IPS-18a (cell line): ENCODE measurements at regions not wholly inside any gene's neighbourhood (a gene's known extent, or its start where the extent isn't known, plus 50 kb on each side); places are given as distances from the start of the nearest gene placed in this dataset.

Experiments
- H3K27ac ChIP-seq: one replicate; pipeline ENCODE4 v1.5.1; 2013; ENCODE audit warnings: low read length
- H3K27me3 ChIP-seq: one replicate; pipeline ENCODE4 v1.6.1; 2013; ENCODE audit warnings: mild to moderate bottlenecking, low read length; ENCODE audit not compliant: control insufficient read depth, insufficient read depth
- H3K36me3 ChIP-seq: one replicate; pipeline ENCODE4 v1.6.1; 2013; ENCODE audit warnings: low read depth, low read length; ENCODE audit not compliant: control insufficient read depth
- H3K4me1 ChIP-seq: one replicate; pipeline ENCODE4 v1.6.1; 2013; ENCODE audit warnings: low read depth, low read length; ENCODE audit not compliant: control insufficient read depth
- H3K4me3 ChIP-seq: one replicate; pipeline ENCODE4 v1.5.1; 2013; ENCODE audit warnings: low read length
- H3K9ac ChIP-seq: one replicate; pipeline ENCODE4 v1.6.1; 2013; ENCODE audit warnings: mild to moderate bottlenecking, low read length, moderate library complexity
- H3K9me3 ChIP-seq: one replicate; pipeline ENCODE4 v1.6.1; 2013; ENCODE audit warnings: low read depth, low read length; ENCODE audit not compliant: control insufficient read depth

- no peak overlapping the region for H3K4me3 ChIP-seq
- no peak overlapping the region for H3K27ac ChIP-seq
- no peak overlapping the region for H3K9ac ChIP-seq
- peaks cover 8% of the 10 kb centered on the region for H3K27me3 ChIP-seq
- no peaks in the 10 kb centered on the region for H3K36me3 ChIP-seq
- H3K9me3 ChIP-seq, result no peaks in the 10 kb centered on the region
- H3K4me1 ChIP-seq, result peaks cover 15% of the 10 kb centered on the region
These were observed 79.7 kb downstream of the TSPAN17 start for GRCh38 chr5:176726746-176727527.

- H3K4me1 ChIP-seq, result peaks cover 15% of the 10 kb centered on the region
- H3K27me3 ChIP-seq, result peaks cover 8% of the 10 kb centered on the region
These were observed 80.2 kb downstream of the TSPAN17 start for GRCh38 chr5:176727528-176727900.

GRCh38 chr5:176727983-176728675 lies 80.8 kb downstream of the TSPAN17 start:
- peaks cover 8% of the 10 kb centered on the region for H3K27me3 ChIP-seq
- H3K9me3 ChIP-seq, result no peaks in the 10 kb centered on the region
- no peak overlapping the region for H3K9ac ChIP-seq
- peaks cover 15% of the 10 kb centered on the region for H3K4me1 ChIP-seq
- no peaks in the 10 kb centered on the region for H3K36me3 ChIP-seq
- no peak overlapping the region for H3K27ac ChIP-seq
- no peak overlapping the region for H3K4me3 ChIP-seq

More at GRCh38 chr5:176727528-176727900, 80.2 kb downstream of the TSPAN17 start:
- no peak overlapping the region for H3K9ac ChIP-seq
- H3K27ac ChIP-seq, result no peak overlapping the region
- no peaks in the 10 kb centered on the region for H3K9me3 ChIP-seq
- H3K36me3 ChIP-seq, result no peaks in the 10 kb centered on the region
- H3K4me3 ChIP-seq, result no peak overlapping the region

GRCh38 chr5:176728831-176729251 lies 81.5 kb upstream of the UNC5A start:
- no peak overlapping the region for H3K9ac ChIP-seq
- peaks cover 8% of the 10 kb centered on the region for H3K27me3 ChIP-seq
- H3K27ac ChIP-seq, result no peak overlapping the region
- H3K4me3 ChIP-seq, result no peak overlapping the region
- no peaks in the 10 kb centered on the region for H3K9me3 ChIP-seq
- peaks cover 15% of the 10 kb centered on the region for H3K4me1 ChIP-seq
- H3K36me3 ChIP-seq, result no peaks in the 10 kb centered on the region

DNA sequence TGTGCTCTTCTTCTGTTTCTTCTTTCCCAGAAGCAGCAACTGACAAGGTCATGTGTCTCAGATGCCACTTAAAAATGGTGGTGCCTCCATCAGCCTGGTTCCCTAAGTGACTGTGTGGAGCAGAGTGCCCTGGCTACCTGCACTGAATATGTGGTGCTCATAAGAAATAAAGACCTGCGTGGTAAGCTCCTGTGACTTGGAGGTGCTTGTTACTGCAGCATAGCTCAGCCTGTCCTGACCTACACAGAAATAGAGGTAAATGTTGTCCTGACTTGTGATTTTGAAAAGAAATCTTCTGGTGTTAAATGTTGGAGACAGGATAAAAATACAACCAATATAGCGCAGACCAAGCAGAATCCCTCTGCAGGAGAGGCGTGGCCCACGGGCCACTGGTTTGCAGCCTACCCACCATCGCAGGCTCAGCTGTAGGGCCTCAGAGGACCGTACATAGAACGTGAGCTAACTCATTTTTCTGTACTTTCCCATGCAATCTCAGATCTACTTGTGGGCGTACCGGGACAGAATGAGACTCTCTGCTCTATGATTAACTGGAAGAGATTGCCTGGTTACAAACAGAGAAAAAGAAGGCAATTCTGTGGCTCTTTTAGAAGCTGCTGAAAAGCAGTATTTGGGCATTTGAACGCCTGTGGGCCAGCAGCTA lies 79.4 kb upstream of the UNC5A start:
- Histone ChIP-seq H3K27me3 (peaks cover 7% of the 10 kb centered on the region), H3K9me3 (no peaks in the 10 kb centered on the region), H3K4me3 (no peak overlapping the region), H3K36me3 (no peaks in the 10 kb centered on the region), H3K9ac (no peak overlapping the region), H3K4me1 (peaks cover 5% of the 10 kb centered on the region), H3K27ac (no peak overlapping the region)

DNA sequence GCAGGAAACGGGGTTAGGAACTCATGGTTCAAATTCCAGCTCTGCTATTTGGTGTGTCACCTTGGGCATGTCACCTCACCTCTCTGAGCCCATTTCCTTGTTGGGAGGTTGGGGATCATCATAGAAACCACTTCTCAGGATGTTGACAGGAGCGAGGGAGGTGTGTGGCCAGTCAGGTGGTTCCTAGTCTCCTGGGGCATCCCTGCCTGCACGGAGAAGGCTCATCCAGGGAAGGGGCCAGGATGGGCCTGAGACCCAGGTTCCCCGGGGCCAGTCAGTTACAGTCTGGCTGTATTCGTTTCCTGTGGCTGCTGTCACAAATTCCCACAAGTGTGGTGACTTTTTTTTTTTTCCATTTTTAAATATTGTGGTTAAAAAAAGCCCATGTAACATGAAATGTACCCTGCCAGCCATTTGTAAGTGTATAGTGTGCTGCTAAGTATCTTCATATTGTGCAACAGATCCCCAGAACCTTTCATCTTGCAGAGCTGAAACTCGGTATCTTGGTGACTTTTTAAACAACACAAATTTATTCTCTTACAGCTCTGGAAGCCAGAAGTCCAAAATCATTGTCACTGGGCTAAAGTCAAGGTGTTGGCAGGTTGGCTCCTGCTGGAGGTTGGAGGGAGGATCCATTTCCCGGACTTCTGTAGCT lies 78.7 kb upstream of the UNC5A start:
- Histone ChIP-seq H3K4me1 (peaks cover 2% of the 10 kb centered on the region), H3K27ac (no peak overlapping the region), H3K36me3 (no peaks in the 10 kb centered on the region), H3K9ac (no peak overlapping the region), H3K4me3 (no peak overlapping the region), H3K27me3 (no peaks in the 10 kb centered on the region), H3K9me3 (no peaks in the 10 kb centered on the region)

- H3K27ac ChIP-seq, result no peak overlapping the region
- H3K9ac ChIP-seq, result no peak overlapping the region
- no peaks in the 10 kb centered on the region for H3K9me3 ChIP-seq
- H3K36me3 ChIP-seq, result no peaks in the 10 kb centered on the region
- H3K4me3 ChIP-seq, result no peak overlapping the region
- peaks cover 4% of the 10 kb centered on the region for H3K4me1 ChIP-seq
- no peaks in the 10 kb centered on the region for H3K27me3 ChIP-seq
These were observed 78.1 kb upstream of the UNC5A start for GRCh38 chr5:176732306-176732705.

DNA sequence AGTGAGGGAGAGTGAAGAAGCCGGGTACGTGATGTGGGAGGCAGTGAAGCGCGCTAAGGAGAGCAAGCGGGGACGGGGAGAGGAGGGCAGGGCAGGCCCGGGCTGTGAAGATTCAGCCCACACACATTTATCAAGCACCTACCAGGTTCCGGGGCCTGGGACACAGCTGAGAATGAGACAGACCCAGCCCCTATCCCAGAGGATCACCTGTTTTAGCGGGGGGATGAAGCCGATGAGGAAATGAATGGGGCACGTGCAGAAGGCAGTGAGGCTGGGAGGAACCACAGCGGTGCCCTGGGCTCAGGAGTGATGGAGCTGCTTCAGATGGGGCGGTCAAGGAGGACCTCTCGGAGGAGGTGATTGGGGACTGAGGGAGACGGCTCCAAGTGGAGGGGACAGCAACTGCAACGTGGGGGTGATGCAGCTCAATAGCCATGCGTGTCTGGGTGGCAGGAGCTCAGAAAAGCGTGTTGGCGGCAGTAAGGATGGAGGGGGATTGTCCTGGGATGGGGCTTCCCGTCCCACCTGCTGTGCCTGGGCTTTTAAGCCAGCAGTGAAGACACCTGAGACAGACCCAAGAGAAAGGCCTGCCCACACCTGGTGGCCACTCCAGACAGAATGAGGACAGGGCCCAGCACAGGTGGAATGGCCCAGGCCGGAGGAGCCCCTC lies 77.5 kb upstream of the UNC5A start:
- no peaks in the 10 kb centered on the region for H3K9me3 ChIP-seq
- no peaks in the 10 kb centered on the region for H3K36me3 ChIP-seq
- no peak overlapping the region for H3K9ac ChIP-seq
- peaks cover 4% of the 10 kb centered on the region for H3K4me1 ChIP-seq
- H3K4me3 ChIP-seq, result no peak overlapping the region
- H3K27me3 ChIP-seq, result no peaks in the 10 kb centered on the region
- no peak overlapping the region for H3K27ac ChIP-seq

GRCh38 chr5:176733406-176734262 lies 76.7 kb upstream of the UNC5A start:
- no peaks in the 10 kb centered on the region for H3K9me3 ChIP-seq
- H3K4me1 ChIP-seq, result peaks cover 4% of the 10 kb centered on the region
- H3K27me3 ChIP-seq, result peaks cover 1% of the 10 kb centered on the region
- no peak overlapping the region for H3K27ac ChIP-seq
- no peak overlapping the region for H3K4me3 ChIP-seq
- no peaks in the 10 kb centered on the region for H3K36me3 ChIP-seq
- no peak overlapping the region for H3K9ac ChIP-seq

DNA sequence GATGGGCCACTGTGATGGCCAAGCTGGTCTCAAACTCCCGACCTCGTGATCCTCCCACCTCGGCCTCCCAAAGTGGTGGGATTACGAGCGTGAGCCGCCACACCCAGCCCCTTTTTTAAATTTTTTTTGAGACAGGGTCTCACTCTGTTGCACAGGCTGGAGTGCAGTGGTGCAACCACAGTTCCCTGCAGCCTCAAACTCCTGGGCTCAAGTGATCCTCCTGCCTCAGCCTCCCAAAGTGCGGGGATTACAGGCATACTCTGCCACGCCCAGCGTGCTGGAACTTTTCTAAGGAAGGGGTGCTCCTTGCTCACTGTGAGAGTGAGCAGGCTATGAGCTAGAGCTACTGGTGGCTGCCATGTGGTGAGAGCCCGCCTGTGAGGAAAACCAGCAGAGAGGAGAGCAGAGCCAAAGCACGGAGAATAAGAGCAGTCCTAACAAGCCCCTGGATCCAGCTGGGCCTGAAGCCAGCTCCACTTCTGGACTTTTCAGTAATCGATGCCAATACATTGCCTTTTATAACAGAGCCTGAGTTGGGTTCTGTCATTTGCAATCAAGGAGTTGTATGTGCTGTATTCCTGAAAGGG lies 75.5 kb upstream of the UNC5A start:
- H3K4me1 ChIP-seq, result peaks cover 14% of the 10 kb centered on the region
- H3K9ac ChIP-seq, result no peak overlapping the region
- no peak overlapping the region for H3K27ac ChIP-seq
- H3K36me3 ChIP-seq, result no peaks in the 10 kb centered on the region
- peaks cover 13% of the 10 kb centered on the region for H3K27me3 ChIP-seq
- no peak overlapping the region for H3K4me3 ChIP-seq
- no peaks in the 10 kb centered on the region for H3K9me3 ChIP-seq
